NCI-H748 (cell line): ENCODE measurements at regions not wholly inside any gene's neighbourhood (a gene's known extent, or its start where the extent isn't known, plus 50 kb on each side); places are given as distances from the start of the nearest gene placed in this dataset.

ENCODE experiments used
- DNase-seq: peaks from one replicate; lab custom pipeline; 2025; ENCODE audit not compliant: unreplicated experiment; lab: John Stamatoyannopoulos, UW

- DNase-seq: no peak
Measured at GRCh38 chr7:155201325-155202087, 96.2 kb upstream of the INSIG1 start.

GRCh38 chr7:155202106-155202871 lies 95.4 kb upstream of the INSIG1 start:
- DNase-seq: no peak

DNA sequence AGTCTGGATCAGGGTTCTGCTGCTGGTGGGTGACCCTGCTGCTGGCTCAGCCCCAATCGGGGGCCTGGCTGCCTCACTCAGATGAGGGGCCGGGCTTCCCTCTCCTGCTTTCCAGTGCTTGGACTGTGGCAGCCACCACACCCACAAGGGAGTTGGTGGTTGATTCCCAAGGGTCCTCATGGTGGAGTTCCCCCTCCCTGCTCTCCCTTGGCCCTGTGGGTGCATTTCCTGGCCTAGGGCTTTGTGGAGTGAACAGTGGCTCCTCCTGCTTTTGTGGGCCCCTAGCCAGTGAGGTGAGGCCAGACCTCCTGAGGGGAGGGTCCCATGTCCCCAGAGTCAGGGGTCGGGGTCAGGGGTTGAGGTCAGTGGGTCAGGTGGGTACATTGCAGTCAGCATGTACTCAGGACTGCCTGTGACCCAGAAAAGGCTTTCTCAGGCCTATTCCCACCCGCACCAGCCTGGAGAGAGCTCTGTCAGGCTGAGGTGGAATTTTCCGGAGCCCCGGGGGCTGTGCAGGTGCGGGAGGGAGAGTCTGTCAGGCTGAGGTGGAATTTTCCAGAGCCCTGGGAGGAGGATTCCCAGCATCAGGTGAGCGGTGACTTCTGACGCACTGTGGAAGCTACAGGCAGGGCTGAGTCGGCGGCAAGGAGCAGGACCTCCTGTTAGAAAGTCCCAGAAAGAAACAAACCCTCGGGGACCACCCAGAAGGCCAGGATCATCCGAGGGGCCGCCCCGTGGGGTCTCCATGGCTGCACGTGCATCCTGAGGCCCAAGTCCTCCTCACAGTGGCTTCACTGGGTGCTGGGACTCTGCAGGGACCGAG lies 94.4 kb upstream of the INSIG1 start:
- no peak for DNase-seq

DNA sequence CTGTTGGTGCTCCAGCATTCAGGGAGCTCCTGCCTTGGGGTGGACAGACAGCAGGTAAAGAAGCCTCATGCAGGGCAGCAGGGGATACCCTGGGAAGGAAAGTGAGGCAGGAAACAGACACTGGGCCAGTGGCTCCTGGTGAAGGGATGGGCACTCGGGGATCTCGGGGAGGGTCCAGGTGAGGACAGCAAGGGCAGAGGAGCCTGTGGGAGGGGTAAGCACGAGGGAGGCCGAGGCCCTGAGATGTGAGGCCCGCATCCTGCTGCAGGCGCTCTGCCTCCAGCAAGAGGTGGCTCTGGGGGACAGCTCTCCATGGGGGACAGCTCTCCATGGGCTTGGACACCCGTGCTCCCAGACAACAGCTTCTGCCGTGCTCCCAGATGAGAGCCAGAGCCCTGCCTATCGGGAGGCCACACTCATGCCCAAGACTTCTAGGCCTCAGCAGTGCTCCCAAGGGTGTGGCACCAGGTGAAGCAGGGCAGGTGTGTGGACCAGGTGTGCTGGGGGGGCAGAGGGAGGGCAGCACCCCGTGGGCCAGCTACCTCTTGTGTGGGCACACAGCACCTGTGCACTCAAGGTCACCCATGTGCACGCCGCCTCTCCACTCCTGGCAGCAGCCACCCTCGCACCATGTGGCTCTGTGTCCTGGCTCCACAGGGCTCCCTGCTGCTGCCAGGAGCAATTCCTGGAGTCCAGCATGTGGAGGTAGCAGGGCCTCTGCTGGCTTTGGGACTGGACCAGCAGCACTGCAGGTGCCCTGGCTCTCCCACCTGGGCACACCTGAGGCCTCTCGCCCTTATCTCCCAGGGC lies 93.6 kb upstream of the INSIG1 start:
- no peak for DNase-seq

GRCh38 chr7:155204744-155205367 lies 92.8 kb upstream of the INSIG1 start:
- DNase-seq: no peak

GRCh38 chr7:155205368-155206317 lies 92.0 kb upstream of the INSIG1 start:
- no peak for DNase-seq

- DNase-seq: no peak
Measured at GRCh38 chr7:155206318-155207020, 91.2 kb upstream of the INSIG1 start.

- no peak for DNase-seq
Measured at GRCh38 chr7:155207326-155208002, 90.2 kb upstream of the INSIG1 start.

DNA sequence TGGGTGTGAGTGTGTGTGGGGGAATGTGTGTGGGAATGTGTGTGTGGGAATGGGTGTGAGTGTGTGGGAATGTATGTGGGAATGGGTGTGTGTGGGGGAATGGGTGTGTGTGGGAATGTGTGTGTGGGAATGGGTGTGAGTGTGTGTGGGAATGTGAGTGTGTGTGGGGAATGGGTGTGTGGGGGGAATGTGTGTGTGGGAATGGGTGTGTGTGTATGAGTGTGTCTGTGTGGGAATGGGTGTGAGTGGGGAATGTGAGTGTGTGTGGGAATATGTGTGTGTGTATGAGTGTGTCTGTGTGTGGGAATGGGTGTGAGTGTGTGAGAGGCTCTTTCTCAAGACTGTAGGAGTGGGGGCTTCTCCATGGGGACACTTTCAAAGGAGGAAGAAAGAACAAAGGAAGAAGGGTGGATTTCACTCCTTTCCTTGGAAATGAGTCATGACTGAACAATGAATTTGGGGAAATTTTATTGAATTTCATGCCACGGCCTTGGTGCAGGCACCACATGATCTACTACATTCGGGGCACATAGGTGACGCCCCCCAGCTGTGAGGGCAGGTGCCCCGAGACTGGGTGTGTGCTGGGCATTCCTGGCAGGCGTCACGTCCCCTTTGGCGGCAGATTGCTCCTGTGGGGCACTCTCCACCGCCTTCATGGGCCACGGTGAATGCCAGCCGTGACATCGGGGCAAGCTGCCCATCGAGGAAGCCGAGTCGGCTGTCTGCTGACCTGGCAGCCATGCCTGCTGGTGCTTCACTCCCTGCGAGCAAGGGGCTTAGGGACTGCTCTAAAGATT lies 88.8 kb upstream of the INSIG1 start:
- no peak for DNase-seq

DNA sequence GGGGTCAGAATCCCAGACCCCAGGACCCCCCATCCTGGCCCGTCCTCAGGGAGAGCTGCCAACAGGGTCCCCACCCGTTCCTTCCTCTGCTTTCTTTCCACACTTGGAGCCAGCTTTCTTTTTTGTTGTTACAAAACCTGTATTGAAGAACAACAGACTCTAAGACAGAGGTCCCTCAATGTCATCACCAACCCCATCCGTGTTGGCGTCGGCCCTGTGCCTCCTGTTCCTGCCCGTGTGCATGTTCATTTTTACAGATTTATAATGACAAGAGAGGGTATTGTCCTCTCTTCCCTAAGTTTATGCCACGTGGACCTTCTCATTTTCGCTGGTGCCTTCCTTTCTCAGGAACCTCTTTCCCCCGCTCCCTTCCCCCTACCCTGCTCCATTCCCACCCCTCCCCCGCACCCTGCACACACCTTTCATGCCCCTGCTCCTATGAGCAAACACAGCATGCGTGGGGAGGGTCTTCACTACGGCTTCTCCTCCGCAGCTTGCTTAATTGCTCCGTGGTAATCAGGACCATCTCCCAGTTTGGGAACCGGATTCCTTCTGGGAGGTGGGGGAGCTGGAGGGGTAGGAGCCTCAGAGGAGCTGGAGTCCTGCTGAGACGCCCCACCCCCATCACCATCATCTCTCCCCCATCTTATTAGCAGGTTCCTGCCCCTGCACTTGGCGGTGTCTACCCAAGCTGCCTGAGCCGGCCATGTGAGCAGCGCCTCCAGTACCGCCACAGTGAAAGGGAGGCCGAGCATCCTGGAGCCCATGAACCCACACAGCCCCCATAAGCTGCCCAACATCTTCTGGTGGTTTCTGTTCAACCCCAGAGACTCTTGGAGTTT lies 88.0 kb upstream of the INSIG1 start:
- peak; percentile 8 for DNase-seq

GRCh38 chr7:155210356-155210755 lies 87.3 kb upstream of the INSIG1 start:
- DNase-seq: no peak

DNA sequence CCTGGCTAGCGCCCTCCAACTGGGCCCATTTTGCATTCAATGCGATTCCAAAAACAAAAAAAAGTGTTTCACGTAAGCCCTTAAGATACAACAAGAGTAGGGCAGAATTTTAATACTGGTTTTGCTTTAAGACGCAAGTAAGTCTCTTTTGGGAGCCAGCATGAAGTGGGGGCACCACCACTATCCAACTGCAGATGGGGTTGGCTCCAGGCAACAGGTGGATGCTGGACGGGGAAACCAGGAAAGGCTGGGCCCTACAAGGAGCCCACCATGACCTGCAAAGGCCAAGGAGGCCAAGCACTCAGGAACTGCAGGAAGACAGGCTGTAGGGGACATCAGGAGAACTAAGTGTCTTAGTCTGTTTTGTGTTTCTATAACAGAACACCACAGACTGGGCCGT lies 86.5 kb upstream of the INSIG1 start:
- no peak for DNase-seq

DNA sequence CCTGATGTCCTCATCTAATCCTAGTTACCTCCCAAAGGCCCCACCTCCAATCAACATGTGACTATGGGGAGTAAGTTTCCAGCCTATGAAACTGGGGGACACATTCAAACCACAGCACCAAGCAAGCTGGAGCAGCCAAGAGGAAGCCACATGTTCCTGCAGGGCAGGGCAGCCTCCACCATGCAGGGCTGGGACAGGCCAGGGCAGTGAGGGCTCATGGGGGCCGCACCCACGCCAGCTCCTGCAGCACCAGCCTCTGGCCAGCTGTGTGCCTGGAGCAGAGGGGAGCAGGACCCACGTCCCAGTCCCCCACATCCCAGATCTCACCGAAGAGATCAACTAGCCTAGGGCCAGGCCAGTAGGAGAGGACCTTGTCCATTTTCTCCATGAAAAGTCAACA lies 85.9 kb upstream of the INSIG1 start:
- DNase-seq: no peak

GRCh38 chr7:155212301-155213015 lies 85.2 kb upstream of the INSIG1 start:
- no peak for DNase-seq

DNA sequence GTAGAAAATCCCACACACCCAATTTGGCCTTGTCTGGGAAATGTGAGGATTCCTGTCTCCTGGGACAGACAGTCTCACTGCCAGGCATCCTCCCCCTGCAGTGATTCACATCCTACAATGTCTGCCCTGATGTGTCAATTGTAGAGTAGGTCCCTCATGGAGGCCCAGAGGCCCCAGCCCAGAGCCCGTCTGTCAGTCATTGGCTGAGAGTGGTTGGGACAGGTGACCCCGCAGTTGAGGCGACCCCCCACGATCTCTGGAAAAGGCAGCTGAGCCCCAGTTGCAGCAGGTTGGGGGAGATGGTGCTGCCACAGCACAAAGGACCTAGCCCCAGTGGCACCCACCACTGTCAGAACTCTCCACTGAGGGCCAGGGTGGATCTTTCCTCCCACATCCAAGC lies 84.3 kb upstream of the INSIG1 start:
- no peak for DNase-seq
